GM12874 (cell line): ENCODE measurements at regions not wholly inside any gene's neighbourhood (a gene's known extent, or its start where the extent isn't known, plus 50 kb on each side); places are given as distances from the start of the nearest gene placed in this dataset.

Experiments used
- TF ChIP-seq, protein P1 (sequence below): IDR thresholded peaks from 2 replicates; pipeline ENCODE4 v1.5.1; 2011; ENCODE audit warnings: low read depth, mild to moderate bottlenecking, control low read depth, low read length, moderate library complexity; ENCODE audit not compliant: insufficient read depth

DNA sequence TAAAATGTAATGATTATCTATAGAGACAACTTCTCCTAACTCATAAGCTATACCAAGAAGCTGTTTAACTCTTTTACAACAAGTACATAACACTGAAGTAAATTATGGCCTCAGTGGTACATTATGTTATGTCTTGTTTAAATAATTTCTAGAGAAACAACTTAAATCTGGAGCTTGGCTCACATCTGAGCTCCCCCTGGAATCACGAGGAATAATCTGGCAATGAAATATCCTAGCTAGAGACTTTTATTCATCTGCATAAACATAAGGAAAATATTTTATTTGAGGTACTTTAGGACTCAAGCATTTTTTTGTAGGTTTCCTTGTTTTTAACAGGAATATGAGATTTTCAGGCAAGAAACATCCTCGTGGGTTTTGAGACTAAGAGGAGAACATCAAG lies 354.7 kb upstream of the SLC7A11 start:
- TF ChIP-seq, protein P1, sequence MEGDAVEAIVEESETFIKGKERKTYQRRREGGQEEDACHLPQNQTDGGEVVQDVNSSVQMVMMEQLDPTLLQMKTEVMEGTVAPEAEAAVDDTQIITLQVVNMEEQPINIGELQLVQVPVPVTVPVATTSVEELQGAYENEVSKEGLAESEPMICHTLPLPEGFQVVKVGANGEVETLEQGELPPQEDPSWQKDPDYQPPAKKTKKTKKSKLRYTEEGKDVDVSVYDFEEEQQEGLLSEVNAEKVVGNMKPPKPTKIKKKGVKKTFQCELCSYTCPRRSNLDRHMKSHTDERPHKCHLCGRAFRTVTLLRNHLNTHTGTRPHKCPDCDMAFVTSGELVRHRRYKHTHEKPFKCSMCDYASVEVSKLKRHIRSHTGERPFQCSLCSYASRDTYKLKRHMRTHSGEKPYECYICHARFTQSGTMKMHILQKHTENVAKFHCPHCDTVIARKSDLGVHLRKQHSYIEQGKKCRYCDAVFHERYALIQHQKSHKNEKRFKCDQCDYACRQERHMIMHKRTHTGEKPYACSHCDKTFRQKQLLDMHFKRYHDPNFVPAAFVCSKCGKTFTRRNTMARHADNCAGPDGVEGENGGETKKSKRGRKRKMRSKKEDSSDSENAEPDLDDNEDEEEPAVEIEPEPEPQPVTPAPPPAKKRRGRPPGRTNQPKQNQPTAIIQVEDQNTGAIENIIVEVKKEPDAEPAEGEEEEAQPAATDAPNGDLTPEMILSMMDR, result no peak

DNA sequence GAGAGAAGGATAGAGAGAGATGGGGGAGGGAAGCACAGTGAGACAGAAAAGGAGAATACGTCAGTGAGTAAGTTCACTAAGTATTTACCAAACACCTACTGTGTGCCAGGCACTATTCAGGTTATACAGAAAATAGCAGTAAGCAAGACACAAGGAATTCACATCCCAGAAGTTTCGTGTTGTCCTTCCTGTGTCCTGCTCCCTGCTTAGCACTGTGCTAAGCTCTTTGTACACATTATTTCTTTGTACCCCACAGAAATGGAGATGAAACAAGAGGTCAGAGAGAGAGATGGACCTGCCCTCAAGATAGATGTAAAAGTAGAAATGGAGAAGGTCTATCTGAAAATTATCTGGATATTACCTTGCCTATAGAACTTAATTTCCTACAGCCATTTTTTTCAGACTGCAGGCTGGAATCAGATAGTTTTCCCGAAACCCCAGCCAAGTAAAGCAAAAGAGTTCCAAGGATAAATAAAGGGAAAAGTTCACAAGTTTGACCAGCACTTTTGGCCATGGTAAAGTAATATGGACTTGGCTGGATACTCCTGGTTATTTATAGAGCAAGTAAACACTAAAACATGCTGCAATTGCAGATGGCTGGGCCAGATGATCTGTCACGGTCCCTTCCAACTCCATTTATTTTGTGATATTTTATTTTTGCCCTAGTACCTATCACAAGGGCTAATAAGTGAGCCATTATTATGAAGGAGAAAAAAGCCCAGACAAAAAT lies 353.7 kb upstream of the SLC7A11 start:
- TF ChIP-seq, protein P1, result no peak

DNA sequence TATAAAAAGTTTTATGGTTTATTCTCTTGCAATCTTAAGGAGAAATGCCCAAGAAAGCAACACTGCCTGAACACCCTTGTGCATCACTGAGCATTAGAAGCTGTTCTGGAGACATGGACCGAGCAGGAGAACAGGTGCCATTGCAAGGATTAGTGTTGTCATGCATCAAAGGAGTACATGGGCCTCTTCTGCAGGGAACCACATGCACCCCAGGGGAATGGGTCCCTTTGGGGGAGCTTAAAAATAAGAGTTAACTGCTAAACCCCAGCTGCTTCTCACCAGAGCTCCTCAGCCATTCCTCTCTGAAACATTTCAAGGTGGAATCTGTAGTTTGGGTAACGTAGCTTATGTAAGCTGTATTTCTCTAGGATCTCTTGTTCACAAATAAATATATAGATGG lies 353.0 kb upstream of the SLC7A11 start:
- TF ChIP-seq, protein P1, result no peak

DNA sequence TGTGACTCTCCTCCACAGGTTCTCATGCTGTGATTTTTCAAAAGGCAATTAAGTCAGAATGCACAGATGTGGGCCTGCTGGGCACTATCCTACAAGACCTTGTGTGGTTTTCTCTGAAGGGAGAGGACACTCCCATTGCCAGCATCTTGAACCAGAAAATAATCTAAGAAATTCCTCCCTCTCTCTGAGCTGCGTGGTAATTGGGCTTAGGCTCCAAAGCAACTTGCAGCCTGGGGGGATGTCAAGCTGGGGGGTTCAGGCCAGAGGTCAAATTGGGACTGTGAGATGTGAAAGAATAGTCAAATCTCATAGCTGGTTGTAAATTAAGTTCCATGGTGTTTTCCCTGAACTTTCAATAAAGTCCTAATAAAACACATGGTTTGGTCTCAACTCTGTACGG lies 350.6 kb upstream of the SLC7A11 start:
- TF ChIP-seq, protein P1, result no peak

DNA sequence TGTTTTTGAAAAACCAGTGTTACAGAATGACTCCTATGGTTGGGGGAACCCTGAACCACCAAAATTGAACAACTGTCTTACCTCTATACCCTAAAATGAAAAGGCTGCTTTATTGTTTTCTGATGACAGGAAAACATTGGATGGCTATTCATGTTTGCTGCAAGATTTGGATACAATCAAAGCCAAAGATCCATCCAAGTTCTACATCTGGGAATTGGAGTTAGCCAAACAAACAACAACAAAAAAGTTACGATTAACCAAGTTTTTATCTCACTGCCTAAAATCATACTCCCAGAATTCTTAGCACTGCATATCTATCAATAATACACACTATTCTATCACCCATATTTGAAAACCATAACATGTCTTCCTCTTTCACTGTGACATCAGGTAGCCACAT lies 349.7 kb upstream of the SLC7A11 start:
- TF ChIP-seq, protein P1, result no peak

DNA sequence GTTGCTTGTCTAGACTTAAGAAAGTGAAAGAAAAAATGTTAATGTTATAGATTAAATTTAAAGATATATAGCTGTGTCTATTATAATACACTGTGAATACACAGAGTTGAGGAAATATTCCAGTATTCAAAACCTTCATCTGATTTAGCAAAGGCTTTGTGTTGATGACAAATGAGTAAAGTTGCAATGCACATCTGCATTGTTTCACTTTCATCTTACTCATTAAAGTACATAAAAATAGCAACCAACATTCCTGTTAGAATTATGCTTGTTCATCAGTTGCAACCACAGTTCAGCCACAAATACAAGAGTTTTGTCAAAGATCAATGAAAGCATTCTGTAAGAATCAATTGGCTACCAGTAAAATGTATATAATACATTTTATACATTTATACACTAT lies 346.4 kb upstream of the SLC7A11 start:
- TF ChIP-seq, protein P1, result no peak

DNA sequence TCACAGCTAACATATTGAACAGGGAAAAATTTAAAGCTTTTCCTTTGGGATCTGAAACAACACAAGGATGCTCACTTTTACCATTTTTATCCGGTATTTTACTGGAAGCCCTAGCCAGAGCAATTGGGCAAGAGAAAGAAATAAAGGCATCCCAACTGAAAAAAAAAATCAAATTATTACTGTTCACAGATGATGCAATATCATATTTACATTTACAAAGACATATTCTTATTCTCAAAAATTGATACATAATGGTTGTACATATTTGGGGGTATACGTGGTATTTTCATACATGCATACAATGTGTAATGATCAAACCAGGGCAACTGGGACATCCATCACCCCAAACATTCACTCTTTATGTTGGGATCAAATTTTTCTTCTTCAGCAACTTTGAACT lies 337.0 kb upstream of the SLC7A11 start:
- TF ChIP-seq, protein P1, result no peak
